LNCaP clone FGC (cell line): ENCODE measurements at regions not wholly inside any gene's neighbourhood (a gene's known extent, or its start where the extent isn't known, plus 50 kb on each side); places are given as distances from the start of the nearest gene placed in this dataset.

Experiments
- DNase-seq: peaks from one replicate; pipeline ENCODE4 v3.0.0-alpha.2; 2011; ENCODE audit warnings: low read depth
- H3K4me3 ChIP-seq: 2 replicates; pipeline ENCODE4 v1.5.1; 2011; ENCODE audit warnings: mild to moderate bottlenecking, low read depth, low read length, control low read depth
- CTCF ChIP-seq: IDR thresholded peaks from 2 replicates; pipeline ENCODE4 v1.5.1; 2012; ENCODE audit warnings: mild to moderate bottlenecking; ENCODE audit not compliant: control insufficient read depth, insufficient read depth; ENCODE audit errors: extremely low read depth

DNA sequence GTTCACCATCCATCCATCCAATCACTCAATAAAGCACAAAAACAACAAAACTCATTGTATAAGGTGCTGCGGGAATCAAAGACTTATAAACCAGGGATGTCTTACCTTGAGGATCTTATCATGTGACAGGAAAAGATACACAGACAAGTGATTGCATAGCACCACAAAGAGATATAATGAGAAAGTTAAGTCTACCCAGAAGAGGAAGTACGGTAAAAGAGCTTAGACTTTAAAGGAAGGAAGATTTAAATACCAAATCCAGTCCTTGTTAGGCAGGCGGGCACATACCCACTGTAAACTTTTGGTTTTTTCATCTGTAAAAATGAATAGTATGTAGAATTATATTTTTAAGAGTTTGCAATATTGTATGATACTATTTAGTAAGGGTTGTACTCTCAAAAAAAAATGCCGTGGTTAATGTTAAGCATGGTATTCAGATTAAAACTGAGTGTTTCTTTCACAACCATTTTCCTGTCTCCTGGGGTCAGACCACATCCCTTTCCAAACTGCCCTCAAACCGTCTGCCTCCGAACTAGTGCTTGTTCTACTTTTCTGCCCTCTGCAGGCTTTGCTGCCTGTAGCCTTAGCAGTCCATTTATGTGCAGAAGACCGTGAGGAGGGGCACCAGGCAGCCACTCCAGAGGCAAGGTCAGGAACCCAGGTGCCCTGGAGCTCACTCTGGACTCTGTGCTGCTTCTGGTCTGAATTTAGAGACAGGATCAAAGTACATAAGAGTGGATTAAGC lies 179.5 kb upstream of the SYNDIG1 start:
- DNase-seq = no peak
- TF ChIP-seq CTCF = no peak
- H3K4me3 ChIP-seq = no peak overlapping the region

DNA sequence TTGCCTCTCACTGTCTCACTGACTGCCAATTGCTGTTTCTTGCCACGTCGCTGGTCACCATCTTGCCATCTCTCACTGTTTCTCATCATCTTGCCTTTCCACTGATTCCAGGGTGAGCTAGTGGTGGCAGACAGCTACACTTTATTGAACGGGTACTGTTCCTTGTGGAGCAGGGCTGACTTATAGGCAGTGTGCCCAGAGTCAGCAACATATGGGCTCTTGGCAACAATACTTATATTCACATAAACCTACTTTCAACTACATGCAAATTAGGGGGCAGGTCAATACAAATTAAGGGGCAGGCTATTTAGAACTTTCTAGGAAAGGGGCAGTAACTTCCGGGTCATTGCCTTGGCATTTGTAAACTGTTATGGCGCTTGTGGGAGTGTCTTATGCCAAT lies 186.2 kb upstream of the SYNDIG1 start:
- no peak for TF ChIP-seq CTCF
- no peak overlapping the region for H3K4me3 ChIP-seq
- no peak for DNase-seq

DNA sequence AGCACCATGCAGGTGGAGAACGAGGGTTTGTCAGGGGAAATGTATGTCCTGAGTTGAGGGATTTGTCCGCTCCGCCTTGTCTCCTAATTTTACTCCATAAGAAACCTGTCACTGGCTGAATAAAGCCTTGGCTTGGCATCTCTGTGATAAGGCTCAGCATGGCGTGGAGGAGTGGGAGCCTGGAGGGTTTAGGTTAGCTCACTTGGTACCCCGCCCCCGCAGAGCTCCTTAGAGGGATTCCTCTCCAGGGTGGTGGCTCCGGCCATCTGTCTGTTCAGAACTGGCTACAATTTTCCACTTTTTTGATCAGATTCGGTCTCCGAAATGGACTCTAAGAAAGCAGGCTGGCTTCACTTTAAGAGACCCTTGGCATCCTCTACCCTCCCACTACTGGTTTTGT lies 192.2 kb upstream of the SYNDIG1 start:
- DNase-seq = no peak
- no peak for TF ChIP-seq CTCF
- no peak overlapping the region for H3K4me3 ChIP-seq

DNA sequence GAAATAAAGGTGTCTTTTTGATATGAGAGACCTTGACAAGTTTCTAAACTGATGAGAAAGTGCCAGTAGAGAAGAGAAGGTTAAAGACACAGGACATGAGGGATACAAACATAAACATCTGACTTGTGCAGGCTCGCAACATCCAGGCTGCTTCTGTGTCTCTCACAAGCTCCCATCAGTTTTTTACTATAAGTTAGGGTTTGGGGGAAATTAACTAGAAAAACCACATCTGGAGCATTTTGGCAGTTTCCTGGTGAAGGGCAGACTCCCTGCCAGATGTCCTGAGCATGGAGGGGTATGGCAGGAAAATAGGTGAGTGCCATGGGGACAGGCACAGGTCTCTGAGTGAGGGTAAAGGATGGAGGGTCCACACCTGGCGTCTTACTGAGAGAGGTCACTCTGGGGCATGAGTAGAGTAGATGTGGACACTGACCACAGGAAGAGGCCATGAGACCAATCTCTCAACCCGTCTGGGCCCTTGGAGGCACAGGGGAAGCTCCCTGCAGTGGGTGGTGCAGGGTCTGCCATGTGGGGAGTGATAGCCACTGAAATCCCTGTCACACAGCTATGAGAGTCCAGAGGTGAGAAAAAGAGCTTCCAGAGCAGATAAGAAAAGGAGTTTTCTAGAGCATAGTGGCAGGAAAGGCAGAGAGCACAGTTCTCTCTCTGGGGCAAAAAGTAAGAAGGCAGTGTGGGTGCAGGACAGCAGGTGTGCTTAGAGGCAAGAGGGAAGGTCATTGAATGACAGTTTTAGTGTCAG lies 193.3 kb upstream of the SYNDIG1 start:
- no peak overlapping the region for H3K4me3 ChIP-seq
- TF ChIP-seq CTCF = no peak
- DNase-seq = no peak

- no peak for TF ChIP-seq CTCF
- H3K4me3 ChIP-seq = no peak overlapping the region
- DNase-seq = no peak
Observed at GRCh38 chr20:24273251-24273650, 196.2 kb upstream of the SYNDIG1 start.

- DNase-seq = no peak
- TF ChIP-seq CTCF = no peak
- H3K4me3 ChIP-seq = no peak overlapping the region
Observed at GRCh38 chr20:24261351-24261750, 208.1 kb upstream of the SYNDIG1 start.

GRCh38 chr20:24257171-24257570 lies 212.3 kb upstream of the SYNDIG1 start:
- no peak for TF ChIP-seq CTCF
- no peak overlapping the region for H3K4me3 ChIP-seq
- DNase-seq = no peak
